Spleen (tissue), 7 donors: ENCODE measurements at regions not wholly inside any gene's neighbourhood (a gene's known extent, or its start where the extent isn't known, plus 50 kb on each side); places are given as distances from the start of the nearest gene placed in this dataset.

Experiments
- POLR2A ChIP-seq, 3 donors: fragments of 450-650 bp; IDR thresholded peaks; one replicate each; pipeline ENCODE4 v1.5.1; 2017; ENCODE audit warnings: antibody characterized with exemption in 3 of 3, mild to moderate bottlenecking in 1 of 3
- TF ChIP-seq, protein P1 (sequence below), 11 experiments: fragments of 200-600 bp in 7 of 11; fragments of 450-650 bp in 4 of 11; sonication (generic) in 4 of 11; IDR thresholded peaks in 8 of 11; conservative IDR thresholded peaks in 3 of 11; 1 replicate in 7 of 11; 2 replicates in 4 of 11; pipeline versions ENCODE4 v1.4.0 to v1.8.0; 2016 to 2021; ENCODE audit warnings: antibody characterized with exemption in 11 of 11, inconsistent platforms in 4 of 11, mild to moderate bottlenecking in 1 of 11
- donor health status: DM: no; HTN: no; CAD: no; lungs with moderate emphysema.
- donor health status: DM: no; HTN: no; CAD: no.
- donor health status: DM: no; HTN: no; CAD: no.

DNA sequence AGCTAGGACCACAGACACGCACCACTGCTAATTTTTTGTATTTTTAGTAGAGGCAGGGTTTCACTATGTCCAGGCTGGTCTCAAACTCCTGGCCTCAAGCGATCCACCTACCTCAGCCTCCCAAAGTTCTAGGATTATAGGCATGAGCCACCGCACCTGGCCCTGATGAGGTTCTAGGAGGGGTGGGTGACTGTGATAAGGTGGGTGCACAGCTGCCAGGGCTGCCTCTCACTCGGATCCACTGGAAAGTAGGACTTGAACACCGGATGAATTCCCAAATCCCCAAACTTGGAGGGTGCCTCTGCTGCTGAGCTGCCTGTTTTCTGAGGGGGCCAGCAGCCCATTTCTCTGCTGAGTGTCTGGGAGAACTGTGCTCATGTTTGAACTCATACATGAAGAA, 68.2 kb upstream of the PARP1 start:
- TF ChIP-seq, protein P1, sequence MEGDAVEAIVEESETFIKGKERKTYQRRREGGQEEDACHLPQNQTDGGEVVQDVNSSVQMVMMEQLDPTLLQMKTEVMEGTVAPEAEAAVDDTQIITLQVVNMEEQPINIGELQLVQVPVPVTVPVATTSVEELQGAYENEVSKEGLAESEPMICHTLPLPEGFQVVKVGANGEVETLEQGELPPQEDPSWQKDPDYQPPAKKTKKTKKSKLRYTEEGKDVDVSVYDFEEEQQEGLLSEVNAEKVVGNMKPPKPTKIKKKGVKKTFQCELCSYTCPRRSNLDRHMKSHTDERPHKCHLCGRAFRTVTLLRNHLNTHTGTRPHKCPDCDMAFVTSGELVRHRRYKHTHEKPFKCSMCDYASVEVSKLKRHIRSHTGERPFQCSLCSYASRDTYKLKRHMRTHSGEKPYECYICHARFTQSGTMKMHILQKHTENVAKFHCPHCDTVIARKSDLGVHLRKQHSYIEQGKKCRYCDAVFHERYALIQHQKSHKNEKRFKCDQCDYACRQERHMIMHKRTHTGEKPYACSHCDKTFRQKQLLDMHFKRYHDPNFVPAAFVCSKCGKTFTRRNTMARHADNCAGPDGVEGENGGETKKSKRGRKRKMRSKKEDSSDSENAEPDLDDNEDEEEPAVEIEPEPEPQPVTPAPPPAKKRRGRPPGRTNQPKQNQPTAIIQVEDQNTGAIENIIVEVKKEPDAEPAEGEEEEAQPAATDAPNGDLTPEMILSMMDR (IDR thresholded peaks at IDR 0.05 in 8 of 11, conservative IDR thresholded peaks at IDR 0.05 in 3 of 11), result no peak
- TF ChIP-seq POLR2A (IDR thresholded peaks at IDR 0.05), result no peak
